ENCODE measurements at regions not wholly inside any gene's neighbourhood (a gene's known extent, or its start where the extent isn't known, plus 50 kb on each side); places are given as distances from the start of the nearest gene placed in this dataset.
A peak's percentile ranks its signal among the peaks of the same experiment; 100 is the strongest.
"Not testable (repeated sequence)": the region's sequence is repeated elsewhere in the genome, so short reads cannot be mapped to it uniquely, and the experiment has no call there.

- no peak for DNase-seq (ENCODE audit: low spot score)
- intact Hi-C loops (cut with DNase I), result loop anchor here (2.0 kb wide), 1 partner anchor 32 kb away; no protein-coding TSS in a partner anchor
Measured at GRCh38 chr10:43846968-43847367, 198.3 kb upstream of the ZNF32 start.

- DNase-seq (ENCODE audit: low spot score), result peak; percentile 81
- intact Hi-C loops (cut with DNase I), result loop anchor here (2.0 kb wide), 1 partner anchor 33 kb away; no protein-coding TSS in a partner anchor
Measured at GRCh38 chr10:43846187-43846680, 197.6 kb upstream of the ZNF32 start.

- DNase-seq (ENCODE audit: low spot score), result peak; percentile 76
- intact Hi-C loops (cut with DNase I), result no loop called here
Measured at GRCh38 chr10:43845121-43845520, 196.4 kb upstream of the ZNF32 start.

- intact Hi-C loops (cut with DNase I), result no loop called here
- no peak for DNase-seq (ENCODE audit: low spot score)
Measured at GRCh38 chr10:43844221-43844620, 195.5 kb upstream of the ZNF32 start.

GRCh38 chr10:43843321-43844101 lies 194.8 kb upstream of the ZNF32 start:
- intact Hi-C loops (cut with DNase I), result no loop called here
- DNase-seq (ENCODE audit: low spot score), result peak; percentile 75

- DNase-seq (ENCODE audit: low spot score), result peak; percentile 60
- intact Hi-C loops (cut with DNase I), result no loop called here
Measured at GRCh38 chr10:43842496-43842895, 193.8 kb upstream of the ZNF32 start.

GRCh38 chr10:43842072-43842471 lies 193.4 kb upstream of the ZNF32 start:
- intact Hi-C loops (cut with DNase I), result no loop called here
- DNase-seq (ENCODE audit: low spot score), result peak; percentile 36

GRCh38 chr10:43839973-43840372 lies 191.3 kb upstream of the ZNF32 start:
- DNase-seq (ENCODE audit: low spot score), result no peak
- intact Hi-C loops (cut with DNase I), result no loop called here

- intact Hi-C loops (cut with DNase I); DNase-seq (ENCODE audit: low spot score): not testable (repeated sequence)
Measured at GRCh38 chr10:43834751-43835150, 186.1 kb upstream of the ZNF32 start.

GRCh38 chr10:43827853-43828252 lies 179.2 kb upstream of the ZNF32 start:
- intact Hi-C loops (cut with DNase I), result loop anchor here (10.0 kb wide), 1 partner anchor 467 kb away; no protein-coding TSS in a partner anchor
- DNase-seq (ENCODE audit: low spot score), result no peak

- DNase-seq (ENCODE audit: low spot score), result no peak
- intact Hi-C loops (cut with DNase I), result loop anchor here (10.0 kb wide), 1 partner anchor 469 kb away; no protein-coding TSS in a partner anchor
Measured at GRCh38 chr10:43825984-43826383, 177.3 kb upstream of the ZNF32 start.

- intact Hi-C loops (cut with DNase I), result loop anchor here (10.0 kb wide), 1 partner anchor 469 kb away; no protein-coding TSS in a partner anchor
- no peak for DNase-seq (ENCODE audit: low spot score)
Measured at GRCh38 chr10:43825421-43825820, 176.7 kb upstream of the ZNF32 start.

GRCh38 chr10:43824934-43825333 lies 176.3 kb upstream of the ZNF32 start:
- intact Hi-C loops (cut with DNase I), result loop anchor here (10.0 kb wide), 1 partner anchor 470 kb away; no protein-coding TSS in a partner anchor
- DNase-seq (ENCODE audit: low spot score), result peak; percentile 89

- no peak for DNase-seq (ENCODE audit: low spot score)
- intact Hi-C loops (cut with DNase I), result loop anchor here (10.0 kb wide), 1 partner anchor 472 kb away; no protein-coding TSS in a partner anchor
Measured at GRCh38 chr10:43822631-43823580, 174.2 kb upstream of the ZNF32 start.

GRCh38 chr10:43821103-43821502 lies 172.4 kb upstream of the ZNF32 start:
- DNase-seq (ENCODE audit: low spot score), result no peak
- intact Hi-C loops (cut with DNase I), result loop anchor here (10.0 kb wide), 1 partner anchor 474 kb away; no protein-coding TSS in a partner anchor

- DNase-seq (ENCODE audit: low spot score), result no peak
- intact Hi-C loops (cut with DNase I), result loop anchor here (10.0 kb wide), 1 partner anchor 474 kb away; no protein-coding TSS in a partner anchor
Measured at GRCh38 chr10:43820663-43821062, 172.0 kb upstream of the ZNF32 start.

GRCh38 chr10:43819464-43820230 lies 171.0 kb upstream of the ZNF32 start:
- intact Hi-C loops (cut with DNase I), result loop anchor here (5.0 to 10.0 kb wide), 4 partner anchors 88 to 1055 kb away; partner anchors contain the start of gene CXCL12
- no peak for DNase-seq (ENCODE audit: low spot score)

- intact Hi-C loops (cut with DNase I), result loop anchor here (5.0 to 10.0 kb wide), 3 partner anchors 89 to 1056 kb away; partner anchors contain the start of gene CXCL12
- DNase-seq (ENCODE audit: low spot score), result no peak
Measured at GRCh38 chr10:43818687-43819086, 170.0 kb upstream of the ZNF32 start.

- intact Hi-C loops (cut with DNase I), result loop anchor here (2.0 to 10.0 kb wide), 4 partner anchors 47 to 1057 kb away; partner anchors contain the start of gene CXCL12
- DNase-seq (ENCODE audit: low spot score), result no peak
Measured at GRCh38 chr10:43817368-43817767, 168.7 kb upstream of the ZNF32 start.
